Mammary epithelial cell (primary cell): ENCODE measurements at regions not wholly inside any gene's neighbourhood (a gene's known extent, or its start where the extent isn't known, plus 50 kb on each side); places are given as distances from the start of the nearest gene placed in this dataset.

Source experiments
- CTCF ChIP-seq, 2 donors: IDR thresholded peaks in 1 of 2; conservative IDR thresholded peaks in 1 of 2; 2 replicates each; pipeline ENCODE4 v1.5.1; 2011 to 2012; ENCODE audit warnings: inconsistent platforms in 2 of 2, low read length in 2 of 2, mild to moderate bottlenecking in 2 of 2, control low read depth in 1 of 2, low read depth in 1 of 2; ENCODE audit not compliant: insufficient read depth in 1 of 2; ENCODE audit errors: extremely low read depth in 1 of 2
- EZH2 ChIP-seq: IDR thresholded peaks from 2 replicates; pipeline ENCODE4 v1.6.1; 2012; ENCODE audit warnings: low read length, inconsistent platforms, borderline replicate concordance

- TF ChIP-seq CTCF (conservative IDR thresholded peaks at IDR 0.05 in 1 of 2, IDR thresholded peaks at IDR 0.05 in 1 of 2; ENCODE audit: extremely low read depth in 1 of 2, insufficient read depth in 1 of 2, low read depth in 1 of 2, low read length in 2 of 2) (no peak), EZH2 (no peak)
Measured at GRCh38 chr5:3339798-3340115, 255.9 kb upstream of the IRX1 start.
